HG03064 (cell line): ENCODE measurements at regions not wholly inside any gene's neighbourhood (a gene's known extent, or its start where the extent isn't known, plus 50 kb on each side); places are given as distances from the start of the nearest gene placed in this dataset.

Experiments used
- ATAC-seq: cut with Tn5 transposase; IDR thresholded peaks from one replicate; pipeline ENCODE4 v1.9.1; 2021; ENCODE audit warnings: low read depth; ENCODE audit not compliant: unreplicated experiment

DNA sequence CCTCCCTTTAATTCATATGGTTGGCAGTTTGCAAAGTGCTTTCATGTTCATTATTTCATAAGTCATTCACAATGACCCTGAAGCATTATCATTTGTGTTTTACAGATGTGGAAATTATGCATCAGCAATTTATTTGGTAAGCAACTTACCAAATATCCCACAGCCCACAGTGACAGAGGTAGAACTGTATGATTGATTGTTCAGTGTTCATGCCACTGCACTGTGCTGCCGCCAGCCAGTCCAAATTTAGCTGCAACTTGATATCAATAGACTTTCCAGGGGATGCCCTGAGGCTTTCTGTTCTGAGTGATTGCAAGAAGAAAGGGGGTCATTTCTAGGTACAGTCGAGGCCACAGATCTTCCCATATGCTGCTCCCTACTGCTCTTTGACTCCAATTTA, 380.3 kb downstream of the PLPP3 start:
- no peak for ATAC-seq

DNA sequence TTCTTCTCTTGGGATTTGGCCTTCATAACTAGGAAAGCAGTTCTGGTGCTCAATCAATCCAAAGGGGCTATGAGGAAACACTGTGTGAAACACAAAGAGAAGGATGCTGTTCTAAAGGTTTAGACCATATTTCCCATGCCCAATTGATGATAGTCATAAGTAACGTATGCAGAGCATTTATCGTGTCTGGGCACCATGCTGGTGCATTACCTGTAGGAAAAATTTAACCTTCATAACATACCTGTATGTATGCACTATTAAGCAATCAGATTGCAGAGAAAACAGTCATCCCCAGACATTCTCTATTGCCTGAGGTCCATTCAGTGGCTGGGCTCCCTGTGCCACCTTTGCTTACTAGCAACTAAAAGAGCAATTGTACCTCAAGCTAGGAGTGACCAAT, 381.4 kb downstream of the PLPP3 start:
- ATAC-seq: no peak

DNA sequence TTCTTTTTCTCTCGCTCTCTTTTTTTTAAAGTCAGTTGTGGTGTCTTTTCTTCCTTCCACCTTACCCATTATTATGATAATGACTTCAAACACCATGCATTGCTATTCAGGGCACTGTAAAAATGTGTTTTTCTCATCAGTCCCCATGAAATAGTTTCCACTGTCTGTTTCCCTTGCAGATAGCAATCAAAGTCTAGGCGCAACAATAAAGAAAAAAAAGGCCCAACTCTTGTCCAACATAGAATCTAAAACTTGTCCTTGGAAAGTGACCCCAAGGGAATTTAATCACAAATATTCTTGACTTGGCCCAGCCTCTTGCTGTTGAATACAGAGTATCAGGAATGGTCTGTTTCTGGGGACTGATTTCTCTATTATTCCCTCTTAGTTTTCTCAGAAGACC, 382.5 kb downstream of the PLPP3 start:
- no peak for ATAC-seq

DNA sequence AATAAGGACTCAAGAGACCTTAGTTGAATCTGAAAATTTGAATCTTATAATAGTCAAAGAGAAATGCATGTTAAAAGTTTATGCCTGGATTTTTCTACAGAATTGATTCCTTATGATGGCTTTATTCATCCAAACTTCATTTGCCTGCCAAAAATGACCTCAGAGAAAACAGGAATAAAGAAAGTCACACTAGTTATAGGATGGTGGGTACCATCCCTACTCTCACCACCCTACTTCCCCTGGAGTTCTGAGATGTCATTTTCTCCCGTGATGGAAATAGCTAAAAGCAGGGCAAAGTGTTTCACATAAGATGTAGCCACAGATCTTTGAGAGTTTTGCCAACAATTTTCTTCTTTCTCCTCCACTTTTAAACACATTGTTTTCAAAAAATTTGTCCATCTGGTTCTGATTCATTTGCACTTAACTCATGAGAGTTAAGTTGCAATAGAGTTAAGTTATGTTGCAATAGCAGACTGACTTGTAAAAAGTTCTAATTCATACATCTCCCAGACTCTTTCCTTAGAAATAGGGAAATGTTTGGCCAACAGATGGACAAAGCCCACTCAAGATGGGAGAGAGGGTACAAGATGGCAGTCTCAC, 384.6 kb downstream of the PLPP3 start:
- ATAC-seq: no peak

DNA sequence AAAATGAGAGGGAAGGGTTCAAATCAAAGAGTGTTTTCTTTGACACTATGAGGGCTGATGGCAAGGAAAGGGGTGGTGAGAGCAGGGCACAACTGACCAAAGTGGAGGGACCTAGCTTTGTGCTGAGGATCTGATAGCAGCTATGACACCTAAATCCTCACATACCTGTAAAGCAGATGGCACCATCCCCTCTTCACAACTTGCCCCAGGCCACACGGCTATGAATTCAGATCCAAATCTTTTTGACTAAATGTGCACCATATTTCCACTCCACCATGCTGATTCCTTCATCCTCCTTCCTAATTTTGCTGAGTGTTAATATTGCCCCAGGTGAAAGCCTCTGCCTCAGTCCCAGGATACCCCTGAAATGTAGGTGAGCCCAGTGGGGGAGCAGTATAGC, 385.7 kb downstream of the PLPP3 start:
- no peak for ATAC-seq

DNA sequence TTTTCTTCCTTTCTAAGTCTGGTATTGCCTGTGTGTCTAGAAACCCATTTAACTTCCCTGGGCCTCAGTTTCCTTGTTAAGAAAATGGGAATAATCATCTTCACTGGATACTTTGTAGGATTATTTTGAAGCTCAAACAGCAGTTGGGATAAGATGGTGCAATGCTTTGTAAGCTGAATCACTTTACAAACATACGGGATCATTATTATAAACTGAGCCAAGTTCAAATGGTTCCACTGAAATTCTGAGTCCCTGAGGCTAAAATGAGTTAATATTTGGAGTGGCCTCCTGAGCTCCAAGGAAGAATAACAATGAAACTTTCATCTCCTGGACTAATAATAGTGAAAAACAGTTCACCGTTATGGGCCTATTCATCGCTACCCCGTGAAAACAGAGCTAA, 388.0 kb downstream of the PLPP3 start:
- no peak for ATAC-seq

DNA sequence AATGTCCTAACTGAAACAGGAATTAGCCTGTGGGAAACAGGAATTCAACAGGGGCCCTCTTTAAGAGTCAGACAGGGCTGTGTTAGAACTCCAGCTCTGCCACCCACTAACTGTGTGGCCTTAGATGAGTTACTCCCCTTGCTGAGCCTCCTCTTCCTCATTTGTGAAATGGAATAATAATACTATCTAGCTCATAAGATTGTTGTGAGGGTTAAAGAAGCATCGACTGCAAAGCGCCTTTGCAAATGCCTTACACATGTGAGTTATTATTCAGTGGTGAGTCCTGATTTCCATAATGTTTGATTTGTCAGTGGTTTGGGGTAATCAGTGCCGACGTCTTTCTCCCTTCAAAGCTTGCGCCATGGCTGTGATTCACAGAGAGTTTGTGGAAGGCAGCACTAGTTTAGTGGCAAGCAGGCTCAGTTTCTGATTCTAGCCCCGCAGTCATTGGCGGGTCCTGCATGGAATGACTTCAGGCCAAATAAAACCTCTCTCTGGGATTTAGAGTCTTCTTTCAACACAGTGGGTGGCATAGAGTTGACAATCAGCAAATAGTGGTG, 388.5 kb downstream of the PLPP3 start:
- no peak for ATAC-seq

DNA sequence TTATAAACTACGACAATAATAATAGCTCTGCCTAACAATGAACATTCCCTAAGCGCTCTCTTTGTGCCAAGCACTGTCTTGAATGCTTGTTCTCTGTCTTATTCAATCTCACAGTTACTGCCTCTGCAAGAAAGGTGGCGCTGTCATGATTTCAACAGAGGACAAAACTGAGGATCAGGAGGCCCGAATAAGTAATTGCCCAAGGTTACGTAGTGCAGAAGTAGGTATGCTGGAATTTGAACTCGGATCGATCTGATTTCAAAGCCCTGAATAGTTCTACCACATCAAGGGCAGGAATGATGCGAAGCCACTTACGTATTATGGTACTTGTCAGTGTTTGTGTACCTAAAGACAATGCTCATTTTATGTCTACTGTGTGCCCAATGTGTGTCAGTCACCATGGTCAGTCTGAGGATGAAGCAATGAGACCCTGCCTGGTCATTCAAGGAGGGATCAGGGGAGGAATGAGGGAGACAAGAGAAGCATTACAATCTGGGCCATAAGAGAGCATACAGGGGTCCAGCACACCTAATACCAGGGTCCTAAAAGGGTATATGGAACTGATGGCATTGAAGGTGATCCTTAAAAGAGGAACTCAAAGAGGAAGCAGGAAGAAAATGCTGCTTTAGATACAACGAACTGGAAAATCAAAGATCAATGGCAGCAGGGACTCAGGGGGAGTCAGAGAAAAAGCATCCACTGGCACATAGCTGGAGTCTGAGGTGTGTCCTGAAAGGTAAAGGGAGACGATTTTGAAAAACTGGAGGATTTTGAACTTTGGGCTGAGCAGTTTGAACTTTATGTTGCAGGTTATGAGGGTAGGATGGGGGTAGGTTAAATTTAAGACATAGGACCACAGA, 389.2 kb downstream of the PLPP3 start:
- ATAC-seq: no peak

DNA sequence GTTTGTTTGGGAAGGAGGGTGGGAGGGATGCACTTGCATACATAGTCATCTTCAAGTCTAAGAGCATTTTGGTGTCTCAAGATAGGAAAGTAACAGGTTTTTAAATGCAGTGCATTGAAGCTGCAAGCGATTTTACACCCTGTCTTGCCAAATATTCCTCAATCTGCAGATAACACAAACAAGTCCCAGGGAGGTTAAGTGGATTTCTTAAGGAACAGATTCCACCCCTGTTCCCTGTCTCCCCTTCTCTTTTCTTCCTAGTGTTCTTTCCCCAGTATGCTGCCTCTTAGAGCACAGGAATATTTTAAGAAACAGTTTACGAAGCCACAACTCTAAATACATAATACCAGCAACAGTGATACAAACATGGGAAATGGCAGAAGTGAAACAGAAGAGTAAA, 389.9 kb downstream of the PLPP3 start:
- ATAC-seq: no peak

DNA sequence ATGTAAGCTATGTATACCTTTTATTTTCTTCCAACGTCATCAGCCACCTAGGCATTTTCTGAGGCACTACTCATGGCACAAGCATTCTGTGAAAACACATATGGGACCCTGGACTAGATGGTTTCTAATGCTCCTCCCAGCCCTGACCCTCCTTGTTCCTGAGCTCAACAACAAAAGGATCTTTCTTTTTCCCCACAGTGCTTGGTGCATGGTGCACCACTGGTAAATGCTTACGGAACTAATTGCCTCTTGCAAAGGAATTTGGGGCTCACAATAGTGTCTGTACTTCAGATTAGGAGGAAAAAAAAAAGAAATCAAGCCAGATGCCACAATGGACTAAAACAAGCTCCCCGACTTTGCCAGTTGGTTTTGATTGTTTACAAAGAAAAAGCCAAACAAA, 390.5 kb downstream of the PLPP3 start:
- ATAC-seq: no peak

DNA sequence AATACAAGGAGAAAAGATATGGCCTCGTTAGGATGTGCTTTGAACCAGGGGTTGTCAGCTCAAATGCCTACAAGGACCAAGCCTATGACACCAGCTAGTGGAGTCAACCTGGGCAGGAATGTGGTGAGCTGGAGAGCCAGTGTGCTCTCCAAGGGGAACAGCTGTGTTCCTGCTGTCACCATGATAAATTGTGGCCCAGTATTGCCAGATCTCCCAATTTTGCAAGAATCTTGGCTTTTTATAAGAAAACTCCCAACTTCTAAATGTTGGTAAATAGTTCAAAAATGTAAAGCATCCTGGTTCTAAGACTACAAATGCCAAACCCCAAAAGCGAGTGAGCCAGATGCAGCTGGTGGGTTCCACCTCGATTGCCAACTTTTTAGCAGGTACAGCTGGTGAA, 391.1 kb downstream of the PLPP3 start:
- no peak for ATAC-seq

DNA sequence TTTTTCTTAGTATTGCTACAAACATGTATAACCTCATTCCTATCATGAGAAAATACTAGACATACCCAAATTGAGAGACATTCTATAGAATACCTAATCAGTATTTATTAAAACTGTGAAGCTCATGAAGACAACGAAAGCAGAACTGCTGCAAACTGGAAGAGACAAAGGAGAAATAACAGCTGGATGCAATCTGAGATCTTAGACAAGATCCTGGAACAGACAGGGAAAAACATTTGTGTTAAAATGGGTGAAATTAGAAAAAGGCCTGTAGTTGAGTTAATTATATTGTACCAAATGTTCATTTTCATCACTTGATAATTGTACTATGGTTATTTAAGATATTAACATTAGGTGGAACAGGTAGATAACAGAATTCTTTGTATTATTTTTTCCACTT, 392.0 kb downstream of the PLPP3 start:
- no peak for ATAC-seq

DNA sequence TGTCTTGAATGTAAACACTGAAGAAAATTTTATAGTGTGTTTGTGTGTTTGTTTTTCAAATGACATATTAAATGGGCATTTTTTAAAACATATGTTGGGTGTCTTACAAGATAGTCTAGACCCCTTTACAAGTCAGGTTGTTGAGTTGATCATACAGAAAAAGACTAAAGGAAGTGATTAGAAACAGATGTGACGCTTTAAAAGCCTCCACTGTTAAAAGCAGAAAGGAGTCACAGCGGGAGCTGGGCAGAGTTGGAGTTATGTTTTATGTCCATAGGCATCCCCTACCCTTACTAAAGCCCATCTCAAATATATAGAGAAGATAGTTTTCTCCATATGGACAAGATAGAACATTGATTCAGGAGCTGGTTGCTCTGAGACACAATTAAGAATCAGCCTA, 393.9 kb downstream of the PLPP3 start:
- no peak for ATAC-seq

DNA sequence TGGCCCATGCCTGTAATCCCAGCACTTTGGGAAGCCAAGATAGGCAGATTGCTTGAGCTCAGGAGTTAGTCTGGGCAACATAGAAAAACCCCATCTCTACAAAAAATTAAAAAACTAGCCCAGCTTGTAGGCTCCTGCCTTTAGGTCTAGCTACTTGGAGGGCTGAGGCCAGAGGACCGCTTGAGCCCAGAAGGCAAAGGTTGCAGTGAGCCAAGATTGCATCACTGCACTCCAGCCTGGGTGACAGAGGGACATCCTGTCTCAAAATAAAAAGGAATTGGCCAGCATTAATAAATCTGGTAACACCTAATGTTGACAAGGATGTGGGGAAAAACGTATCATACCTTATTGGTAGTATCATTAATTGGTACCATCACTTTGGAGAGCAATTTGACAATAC, 396.2 kb downstream of the PLPP3 start:
- ATAC-seq: no peak

DNA sequence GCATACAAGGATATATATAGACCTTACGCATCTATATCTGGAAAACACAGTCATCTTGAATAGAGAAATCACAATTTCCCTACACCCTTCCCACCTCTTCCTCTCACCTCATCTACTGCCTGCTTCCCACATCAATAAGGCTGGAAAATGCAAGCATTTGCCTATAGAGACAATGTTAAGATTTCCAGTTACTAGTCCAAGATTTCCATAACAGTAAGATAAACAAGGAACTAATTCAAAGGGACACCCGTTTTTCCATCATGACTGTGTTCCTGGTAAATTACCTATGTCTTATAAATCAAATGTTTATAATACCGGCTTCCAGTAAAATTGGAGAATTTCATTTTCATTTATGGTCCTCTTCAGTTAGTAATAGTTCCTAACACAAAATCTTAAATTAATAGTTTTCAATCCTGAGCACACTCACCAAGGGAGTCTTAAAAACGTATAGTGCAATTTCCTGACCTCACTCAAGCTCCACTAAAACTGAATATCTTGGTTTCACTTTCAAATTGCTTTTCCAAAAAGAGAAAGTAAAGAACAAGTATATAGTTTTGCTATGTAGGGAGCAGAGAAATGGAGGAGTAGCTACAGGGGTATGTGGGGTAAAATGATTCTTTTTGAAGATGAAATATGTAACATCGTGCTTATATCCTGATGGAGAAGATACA, 398.7 kb downstream of the PLPP3 start:
- no peak for ATAC-seq

DNA sequence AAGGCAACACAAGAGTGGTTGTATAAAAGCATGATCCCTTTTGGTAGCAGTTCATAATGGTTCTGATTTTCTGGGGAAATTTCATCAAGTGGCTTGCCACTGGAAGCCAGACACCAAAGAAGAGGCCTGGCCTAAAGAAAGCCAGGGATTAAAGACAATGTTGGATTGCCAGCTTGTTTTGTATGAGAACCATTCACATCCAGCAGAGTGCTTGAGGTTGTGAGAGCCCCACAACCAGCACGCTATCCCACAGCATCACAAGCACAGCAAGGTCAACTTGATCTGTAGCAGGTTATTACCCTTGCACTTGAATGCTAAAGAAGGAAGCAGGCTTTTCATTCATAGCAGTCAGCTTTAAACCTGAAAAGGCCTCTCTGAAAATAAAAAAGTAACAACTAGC, 399.8 kb downstream of the PLPP3 start:
- no peak for ATAC-seq

DNA sequence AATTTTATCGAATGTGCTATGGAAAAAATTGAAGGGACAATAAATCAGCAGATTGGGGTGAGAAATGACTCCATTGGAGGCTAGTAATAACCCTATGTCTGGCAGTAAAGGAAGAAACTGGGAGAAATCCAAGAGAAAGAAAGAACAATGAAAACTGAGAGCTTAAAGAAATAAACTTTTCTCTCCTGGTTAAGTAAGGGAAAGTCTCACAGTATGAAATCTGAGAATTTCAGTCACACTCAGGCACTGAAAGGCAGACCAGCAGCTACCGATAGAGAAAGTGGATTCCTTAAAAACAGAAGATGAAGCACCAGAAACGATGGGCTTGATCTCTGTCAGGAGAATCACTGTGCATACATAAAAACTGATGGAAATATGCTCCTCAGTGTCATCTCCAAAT, 404.2 kb downstream of the PLPP3 start:
- no peak for ATAC-seq

DNA sequence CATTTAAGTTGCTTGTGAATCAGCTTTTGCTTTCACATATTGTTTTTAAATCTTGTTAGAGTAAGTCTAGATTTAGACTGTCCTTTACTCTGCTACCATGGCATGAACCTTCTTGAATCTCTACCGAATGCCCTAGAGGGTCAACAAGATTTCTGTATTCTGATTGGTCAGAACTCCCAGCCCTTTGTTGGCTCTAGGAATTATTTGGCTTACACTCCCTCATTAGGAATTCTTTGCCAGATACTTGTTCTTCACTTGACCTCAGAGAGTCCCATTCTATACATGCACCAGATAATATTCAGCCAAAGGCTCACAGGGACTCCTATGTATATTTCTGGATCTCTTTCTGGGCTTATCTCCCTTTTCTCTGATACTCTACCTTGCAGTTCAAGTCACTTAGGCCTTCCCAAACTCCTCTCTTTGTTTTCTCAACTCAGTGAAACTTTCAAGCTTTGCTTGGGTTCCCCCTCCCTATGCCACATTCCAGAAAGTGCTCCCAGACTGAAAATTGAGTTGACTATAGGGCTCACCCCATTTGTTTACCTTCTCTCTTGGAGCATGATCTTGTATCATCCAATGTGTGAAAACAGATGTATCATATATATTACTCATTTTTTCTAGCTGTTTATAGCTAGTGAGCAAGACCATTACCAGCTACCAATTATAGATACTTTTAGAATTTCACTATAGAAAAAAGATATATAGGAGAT, 405.0 kb downstream of the PLPP3 start:
- no peak for ATAC-seq

DNA sequence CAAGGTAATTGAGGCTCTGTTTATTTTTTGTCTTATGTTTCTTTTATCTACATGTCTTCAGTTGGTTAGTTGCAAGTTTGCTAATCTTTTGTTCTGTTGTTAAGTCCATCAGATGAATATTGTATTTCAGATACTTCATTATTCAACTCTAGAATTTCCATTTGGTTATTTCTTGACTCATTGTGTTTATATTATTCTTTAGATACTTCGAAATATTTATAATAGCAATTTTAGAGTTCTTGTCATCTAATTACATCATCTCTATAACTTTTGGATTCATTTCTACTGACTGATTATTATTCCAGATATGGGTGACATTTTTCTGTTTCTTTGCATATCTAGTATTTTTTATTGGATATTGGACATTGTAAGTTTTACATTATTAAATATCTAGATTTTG, 405.6 kb downstream of the PLPP3 start:
- ATAC-seq: no peak

DNA sequence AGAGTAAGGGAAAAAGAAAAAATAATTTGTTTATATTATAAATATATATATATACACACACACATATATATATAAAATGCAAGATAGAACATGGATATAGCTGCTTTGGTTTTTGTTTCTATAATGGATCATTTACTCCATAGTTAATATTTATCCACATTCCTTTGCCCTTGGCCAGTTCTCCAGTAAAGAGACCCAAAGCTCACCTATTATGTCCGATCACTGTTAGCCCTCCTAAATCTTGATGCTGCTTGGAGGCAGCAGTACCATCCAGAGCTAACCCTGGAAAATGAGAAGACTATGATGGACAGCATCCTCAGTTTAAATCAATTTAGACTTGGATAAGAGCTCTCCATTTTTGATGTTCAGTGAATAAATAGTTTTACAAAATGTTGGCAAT, 407.7 kb downstream of the PLPP3 start:
- no peak for ATAC-seq

DNA sequence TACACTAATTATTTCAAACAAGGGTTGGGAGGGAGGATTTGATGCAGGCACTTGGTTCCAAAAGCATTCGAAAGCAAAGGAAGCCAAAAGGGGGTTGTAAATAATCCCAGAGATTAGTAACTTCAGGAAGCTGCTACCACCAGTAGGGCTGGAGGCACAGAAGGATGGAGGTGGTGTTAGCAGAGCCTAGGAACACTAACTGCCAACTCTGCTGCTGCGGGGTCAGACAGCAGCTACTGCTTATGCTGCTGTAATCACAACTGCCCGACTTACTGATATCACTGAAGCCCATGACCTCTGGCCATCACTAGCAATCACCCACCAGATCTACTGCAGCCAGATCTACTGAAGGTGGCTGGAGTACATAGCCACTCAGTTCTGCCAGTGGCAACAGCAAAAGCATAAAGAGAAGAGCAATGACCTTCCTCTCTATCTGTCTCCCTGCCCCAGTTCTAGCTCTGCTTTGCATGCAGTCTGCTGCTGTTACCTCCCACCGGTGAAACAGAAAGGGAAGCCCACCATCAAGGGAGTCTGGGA, 408.5 kb downstream of the PLPP3 start:
- no peak for ATAC-seq
